HG02970 (cell line): ENCODE measurements at regions not wholly inside any gene's neighbourhood (a gene's known extent, or its start where the extent isn't known, plus 50 kb on each side); places are given as distances from the start of the nearest gene placed in this dataset.

Source experiments
- ATAC-seq: cut with Tn5 transposase; IDR thresholded peaks from one replicate; pipeline ENCODE4 v1.9.1; 2021; ENCODE audit warnings: mild to moderate bottlenecking, moderate library complexity, moderate number of reproducible peaks; ENCODE audit not compliant: unreplicated experiment, low FRiP score

- ATAC-seq: no peak
These were observed 142.7 kb upstream of the STEAP4 start for GRCh38 chr7:88449410-88449809.

GRCh38 chr7:88442413-88442812, 135.7 kb upstream of the STEAP4 start:
- no peak for ATAC-seq

- ATAC-seq: no peak
These were observed 130.4 kb upstream of the STEAP4 start for GRCh38 chr7:88437132-88437531.

- no peak for ATAC-seq
These were observed 125.6 kb upstream of the STEAP4 start for GRCh38 chr7:88432301-88432700.

GRCh38 chr7:88431882-88432281, 125.2 kb upstream of the STEAP4 start:
- no peak for ATAC-seq

- no peak for ATAC-seq
These were observed 122.7 kb upstream of the STEAP4 start for GRCh38 chr7:88429382-88429781.

- no peak for ATAC-seq
These were observed 95.8 kb upstream of the STEAP4 start for GRCh38 chr7:88402529-88402928.

- ATAC-seq: peak; percentile 33
These were observed 94.4 kb upstream of the STEAP4 start for GRCh38 chr7:88401009-88401623.

- ATAC-seq: no peak
These were observed 93.1 kb upstream of the STEAP4 start for GRCh38 chr7:88399696-88400240.

- ATAC-seq: no peak
These were observed 92.3 kb upstream of the STEAP4 start for GRCh38 chr7:88399036-88399435.

GRCh38 chr7:88398459-88398858, 91.8 kb upstream of the STEAP4 start:
- ATAC-seq: no peak

- peak; percentile 30 for ATAC-seq
These were observed 90.2 kb upstream of the STEAP4 start for GRCh38 chr7:88396948-88397322.

GRCh38 chr7:88396295-88396947, 89.7 kb upstream of the STEAP4 start:
- ATAC-seq: peak; percentile 71

GRCh38 chr7:88395715-88396114, 89.0 kb upstream of the STEAP4 start:
- ATAC-seq: no peak

GRCh38 chr7:88391247-88391646, 84.6 kb upstream of the STEAP4 start:
- ATAC-seq: no peak

GRCh38 chr7:88387368-88387767, 80.7 kb upstream of the STEAP4 start:
- no peak for ATAC-seq

- ATAC-seq: no peak
These were observed 80.0 kb upstream of the STEAP4 start for GRCh38 chr7:88386665-88387156.

- no peak for ATAC-seq
These were observed 70.7 kb upstream of the STEAP4 start for GRCh38 chr7:88377434-88377833.

GRCh38 chr7:88368686-88369085, 62.0 kb upstream of the STEAP4 start:
- no peak for ATAC-seq

- no peak for ATAC-seq
These were observed 60.2 kb upstream of the STEAP4 start for GRCh38 chr7:88366845-88367244.

- no peak for ATAC-seq
These were observed 57.2 kb upstream of the STEAP4 start for GRCh38 chr7:88363869-88364268.

- no peak for ATAC-seq
These were observed 56.6 kb upstream of the STEAP4 start for GRCh38 chr7:88363249-88363648.
